Cerebellar cortex (tissue), 1 donor: ENCODE measurements at regions not wholly inside any gene's neighbourhood (a gene's known extent, or its start where the extent isn't known, plus 50 kb on each side); places are given as distances from the start of the nearest gene placed in this dataset.

Source experiments
- DNase-seq: peaks from one replicate; pipeline ENCODE4 v3.0.0-alpha.2; 2015; ENCODE audit warnings: low spot score

- DNase-seq, result no peak
Observed at GRCh38 chr2:3062476-3063260, 314.9 kb downstream of the EIPR1 start.

DNA sequence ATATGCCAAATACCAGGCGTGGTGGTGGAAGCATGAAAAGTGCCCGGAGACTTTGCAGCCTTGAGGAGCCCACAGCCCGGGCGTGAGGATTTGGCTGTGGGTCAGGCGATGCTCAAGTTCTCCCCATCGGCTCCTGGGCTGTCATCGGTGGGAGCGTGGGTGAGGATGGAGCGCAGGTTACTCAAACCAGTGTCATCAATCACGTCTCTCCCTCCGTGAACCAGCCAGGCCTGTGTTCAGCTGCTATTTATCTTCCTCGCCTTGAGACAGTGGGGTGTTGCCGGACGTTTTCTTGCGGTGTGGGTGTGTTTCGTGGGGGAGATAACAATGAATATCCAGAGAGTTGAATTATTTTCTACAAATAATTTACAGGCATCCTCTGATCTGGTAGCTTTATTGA lies 317.6 kb downstream of the EIPR1 start:
- DNase-seq, result no peak

DNA sequence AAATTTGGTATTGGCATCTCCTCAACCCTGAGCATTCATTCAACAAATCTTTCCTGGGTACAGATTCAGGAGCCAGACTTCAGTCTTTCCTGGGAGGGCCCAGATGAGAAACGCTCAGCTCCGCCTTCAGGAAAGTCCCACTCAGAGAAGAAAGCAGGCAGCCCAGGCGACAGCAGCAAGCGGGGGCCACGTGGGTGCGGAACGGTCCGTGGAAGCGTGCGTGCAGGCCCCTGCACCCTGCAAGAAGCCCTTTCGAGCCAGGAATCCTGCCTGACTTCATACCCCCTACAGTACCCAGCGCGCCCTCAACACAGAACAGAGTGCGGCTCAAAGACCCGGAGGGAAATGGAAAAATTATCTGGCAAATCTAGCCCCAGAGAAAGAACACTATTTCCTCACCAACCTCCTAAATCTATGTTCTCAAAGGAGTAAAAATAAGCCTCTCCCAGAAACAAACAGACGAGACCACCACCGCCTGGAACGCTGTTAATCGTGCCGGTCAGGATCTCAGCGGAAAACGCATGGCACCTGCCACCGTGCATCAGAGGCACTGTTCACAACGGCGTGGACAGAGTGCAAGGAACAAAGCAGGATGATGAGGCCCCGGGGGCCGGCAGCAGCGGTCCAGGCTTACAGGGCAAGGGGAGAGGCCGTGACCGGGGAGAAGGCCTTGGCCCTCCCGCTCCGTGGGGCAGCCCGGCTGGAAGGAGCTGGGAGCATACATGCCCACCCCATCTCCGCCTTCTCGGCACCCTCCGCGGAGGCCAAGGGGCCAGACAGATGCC lies 318.3 kb downstream of the EIPR1 start:
- no peak for DNase-seq

GRCh38 chr2:3054066-3054465 lies 323.6 kb downstream of the EIPR1 start:
- no peak for DNase-seq

DNA sequence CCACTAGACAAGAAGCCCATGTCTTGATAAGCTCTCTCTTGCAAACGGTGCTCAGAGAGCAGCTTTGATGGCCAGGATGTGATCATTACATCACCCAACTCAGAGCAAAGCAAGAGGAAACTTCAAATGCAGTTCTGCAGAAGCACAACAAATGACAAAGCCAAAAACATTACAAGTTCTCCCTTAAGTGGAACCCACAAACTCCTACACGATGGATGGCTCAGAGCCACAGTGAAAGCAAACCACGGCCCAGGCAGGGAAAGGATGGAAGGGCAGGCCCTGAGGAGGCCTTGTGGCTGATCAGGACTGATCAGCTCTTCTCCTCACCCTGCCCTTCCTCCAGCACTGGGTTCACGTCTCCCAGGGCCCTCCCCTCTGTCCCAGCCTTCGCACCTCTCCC lies 326.4 kb downstream of the EIPR1 start:
- DNase-seq, result no peak

- DNase-seq, result no peak
Observed at GRCh38 chr2:3046170-3046865, 331.3 kb downstream of the EIPR1 start.

DNA sequence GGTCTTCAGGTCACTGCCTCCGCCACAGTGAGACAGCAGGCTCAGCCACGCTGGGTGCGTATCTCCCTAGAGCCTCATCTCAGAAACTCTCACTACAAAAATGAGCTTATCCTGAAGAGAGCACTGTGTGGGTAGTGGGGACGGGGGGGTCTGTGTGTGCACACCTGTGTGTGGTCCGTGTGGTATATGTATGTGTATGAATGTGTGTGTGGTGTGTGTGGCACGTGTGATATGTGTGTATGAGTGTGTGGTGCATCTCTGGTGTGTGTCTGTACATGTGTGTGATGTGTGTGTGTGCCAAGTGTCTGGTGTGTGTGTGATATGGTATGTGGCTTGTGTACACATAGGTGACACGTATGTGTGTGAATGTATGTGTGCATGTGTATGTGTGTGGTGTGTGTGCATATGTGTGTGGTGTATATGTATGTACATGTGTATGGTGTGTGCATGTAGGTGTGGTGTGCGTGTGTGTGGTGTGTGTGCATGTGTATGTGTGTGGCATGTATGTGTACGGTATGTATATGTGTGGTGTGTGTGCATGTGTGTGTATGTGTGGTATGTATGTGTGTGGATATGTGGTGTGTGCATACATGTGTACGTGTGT lies 332.2 kb downstream of the EIPR1 start:
- no peak for DNase-seq

DNA sequence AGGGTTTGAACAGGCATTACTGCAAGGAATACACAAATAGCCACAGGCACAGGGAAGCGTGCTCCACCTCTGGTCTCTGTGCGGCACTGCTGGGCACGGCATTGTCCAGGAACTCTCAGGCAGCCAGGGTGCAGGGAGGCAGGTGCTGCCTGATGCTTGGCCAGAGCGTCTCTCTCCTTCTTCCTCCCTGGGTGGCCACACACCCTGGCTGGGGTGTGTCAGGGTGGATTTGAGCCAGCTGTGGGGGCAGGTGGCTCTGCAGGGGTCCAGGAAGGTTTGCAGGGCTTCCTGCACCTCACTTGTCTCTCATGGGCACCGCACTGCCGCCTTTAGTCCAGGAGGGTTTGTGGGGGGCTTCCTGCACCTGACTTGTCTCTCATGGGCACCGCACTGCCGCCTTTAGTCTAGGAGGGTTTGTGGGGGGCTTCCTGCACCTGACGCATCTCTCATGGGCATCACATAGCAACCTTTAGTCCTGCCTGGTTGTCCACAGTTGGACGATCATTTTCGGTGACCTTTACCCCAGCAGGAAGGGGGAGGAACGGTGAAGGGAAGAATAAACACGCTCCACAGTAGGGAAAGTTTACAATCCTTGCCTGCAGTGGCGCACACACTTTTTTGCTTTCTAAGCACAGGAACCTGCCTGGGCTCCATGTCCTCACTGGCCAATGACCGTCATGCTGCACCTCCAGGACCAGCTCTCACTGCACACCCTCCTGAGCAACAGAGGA lies 332.9 kb downstream of the EIPR1 start:
- no peak for DNase-seq

- DNase-seq, result no peak
Observed at GRCh38 chr2:3043726-3044125, 333.9 kb downstream of the EIPR1 start.

DNA sequence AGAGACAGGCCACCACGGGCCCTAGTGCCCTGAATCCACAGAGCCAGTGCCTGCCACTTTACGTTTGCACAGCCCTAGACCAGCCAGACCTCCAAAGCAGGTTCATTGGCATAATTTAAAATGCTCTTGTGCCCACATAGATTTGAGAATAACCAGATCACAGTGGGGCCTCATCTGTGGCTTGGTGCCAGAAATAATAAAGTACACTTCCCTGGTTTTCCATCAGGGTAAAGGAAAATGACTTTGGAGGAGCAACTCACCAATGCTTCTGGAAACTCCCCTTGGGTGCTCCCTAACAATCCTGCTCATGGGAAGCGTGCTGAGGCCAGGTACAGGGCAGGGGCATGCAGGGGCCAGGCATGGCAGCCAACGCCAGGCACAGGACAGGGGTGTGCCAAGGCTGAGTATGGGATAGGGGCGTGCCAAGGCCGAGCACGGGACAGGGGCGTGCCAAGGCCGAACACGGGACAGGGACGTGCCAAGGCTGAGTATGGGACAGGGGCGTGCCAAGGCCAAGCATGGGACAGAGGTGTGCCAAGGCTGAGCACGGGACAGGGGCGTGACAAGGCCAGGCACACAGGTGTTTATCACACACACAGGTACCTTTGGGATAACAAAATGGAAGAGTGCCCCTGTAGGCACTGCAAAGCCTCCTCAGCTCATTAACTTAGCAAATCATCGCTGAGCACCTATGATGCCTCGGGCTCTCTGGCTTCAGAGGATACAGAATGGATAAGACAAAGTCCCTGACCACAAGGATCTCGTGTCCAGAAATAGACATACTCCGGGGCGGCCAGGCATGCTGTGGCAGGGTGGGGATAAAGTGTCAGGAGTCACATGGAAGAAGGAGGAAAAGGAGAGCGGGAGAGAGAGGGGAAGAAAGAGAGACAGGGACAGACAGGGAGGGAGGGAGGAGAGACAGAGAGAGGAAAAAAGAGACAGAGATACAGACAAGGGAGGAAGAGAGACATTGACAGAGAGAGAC lies 334.7 kb downstream of the EIPR1 start:
- DNase-seq, result no peak

GRCh38 chr2:3041841-3042600 lies 335.6 kb downstream of the EIPR1 start:
- no peak for DNase-seq

DNA sequence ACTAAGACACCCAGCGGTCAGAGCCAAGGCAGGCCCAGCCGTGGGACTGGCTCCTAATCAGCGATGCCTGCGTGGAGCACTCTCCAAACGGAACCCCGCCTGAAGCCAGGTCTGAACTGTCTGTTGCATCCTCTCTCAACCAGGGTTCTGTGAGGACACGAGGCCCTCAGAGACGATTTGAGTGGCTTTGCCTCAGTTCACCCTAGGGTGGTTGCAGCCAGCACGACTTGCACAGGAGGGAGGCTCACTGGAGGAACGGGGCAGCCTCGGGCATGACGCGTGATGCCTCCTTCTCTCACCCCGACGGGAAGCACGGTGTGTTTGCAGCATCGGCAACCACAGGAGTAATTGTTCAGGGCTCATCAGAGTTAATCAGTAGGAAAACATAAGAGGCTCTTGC lies 336.4 kb downstream of the EIPR1 start:
- no peak for DNase-seq

GRCh38 chr2:3040496-3041140 lies 337.0 kb downstream of the EIPR1 start:
- DNase-seq, result no peak

- DNase-seq, result no peak
Observed at GRCh38 chr2:3040066-3040428, 337.6 kb downstream of the EIPR1 start.

GRCh38 chr2:3039188-3040065 lies 338.2 kb downstream of the EIPR1 start:
- no peak for DNase-seq

GRCh38 chr2:3038636-3039035 lies 339.0 kb downstream of the EIPR1 start:
- DNase-seq, result no peak

DNA sequence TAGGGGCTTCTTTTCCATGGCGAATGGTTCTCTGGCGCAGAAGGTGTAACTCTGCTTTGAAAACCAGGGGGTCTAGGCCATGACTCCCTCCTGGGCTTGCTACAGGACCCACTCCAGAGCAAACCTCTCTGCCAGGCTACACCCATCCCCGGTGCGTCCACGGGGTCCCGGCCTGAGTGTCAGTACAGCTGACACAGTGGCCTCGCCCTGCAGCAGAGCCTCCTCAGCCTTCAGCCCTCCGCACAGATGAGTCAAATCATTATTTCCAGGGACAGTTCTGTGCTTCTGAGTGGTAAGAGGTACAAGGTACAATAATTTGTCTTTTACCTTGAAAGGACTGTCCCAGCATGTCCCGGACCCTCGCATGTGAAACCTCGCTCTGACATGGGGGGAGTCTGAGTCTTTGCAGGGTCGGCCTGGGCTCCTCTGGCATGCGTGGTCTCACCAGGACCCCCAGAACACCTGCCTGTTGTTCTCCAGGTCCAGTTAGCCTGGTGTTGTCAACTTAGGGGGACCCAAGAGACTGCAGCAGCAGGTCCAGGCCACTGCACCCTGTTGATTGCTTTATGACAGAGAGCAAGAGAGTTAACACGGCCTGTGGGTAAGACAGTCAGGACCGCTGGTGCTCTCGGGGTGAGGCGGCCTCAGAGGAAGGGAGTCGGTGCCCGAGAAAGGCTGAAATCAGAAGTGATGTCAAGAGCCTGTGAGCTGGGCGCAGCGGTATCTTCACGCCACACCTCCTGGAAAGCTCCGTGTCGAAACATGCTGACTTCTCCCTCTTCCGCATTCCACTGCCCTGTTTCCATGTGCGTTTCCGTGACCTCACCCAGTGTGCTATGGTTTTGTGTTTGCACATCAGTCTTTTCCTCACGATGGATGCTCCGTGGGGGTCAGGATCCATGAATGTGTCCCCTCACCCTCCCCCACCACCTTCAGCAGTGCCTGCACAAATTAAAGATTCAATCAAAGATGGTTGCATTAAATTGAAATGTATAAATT lies 340.1 kb downstream of the EIPR1 start:
- DNase-seq, result no peak
